Activated gamma-delta T cell treated with Interleukin-2 at 50 U/mL for 16 hours (primary cell): ENCODE measurements at regions not wholly inside any gene's neighbourhood (a gene's known extent, or its start where the extent isn't known, plus 50 kb on each side); places are given as distances from the start of the nearest gene placed in this dataset.
"Not testable (repeated sequence)": the region's sequence is repeated elsewhere in the genome, so short reads cannot be mapped to it uniquely, and the experiment has no call there.

Experiments used
- DNase-seq: peaks from one replicate; pipeline ENCODE4 v3.0.0-alpha.2; 2020

DNA sequence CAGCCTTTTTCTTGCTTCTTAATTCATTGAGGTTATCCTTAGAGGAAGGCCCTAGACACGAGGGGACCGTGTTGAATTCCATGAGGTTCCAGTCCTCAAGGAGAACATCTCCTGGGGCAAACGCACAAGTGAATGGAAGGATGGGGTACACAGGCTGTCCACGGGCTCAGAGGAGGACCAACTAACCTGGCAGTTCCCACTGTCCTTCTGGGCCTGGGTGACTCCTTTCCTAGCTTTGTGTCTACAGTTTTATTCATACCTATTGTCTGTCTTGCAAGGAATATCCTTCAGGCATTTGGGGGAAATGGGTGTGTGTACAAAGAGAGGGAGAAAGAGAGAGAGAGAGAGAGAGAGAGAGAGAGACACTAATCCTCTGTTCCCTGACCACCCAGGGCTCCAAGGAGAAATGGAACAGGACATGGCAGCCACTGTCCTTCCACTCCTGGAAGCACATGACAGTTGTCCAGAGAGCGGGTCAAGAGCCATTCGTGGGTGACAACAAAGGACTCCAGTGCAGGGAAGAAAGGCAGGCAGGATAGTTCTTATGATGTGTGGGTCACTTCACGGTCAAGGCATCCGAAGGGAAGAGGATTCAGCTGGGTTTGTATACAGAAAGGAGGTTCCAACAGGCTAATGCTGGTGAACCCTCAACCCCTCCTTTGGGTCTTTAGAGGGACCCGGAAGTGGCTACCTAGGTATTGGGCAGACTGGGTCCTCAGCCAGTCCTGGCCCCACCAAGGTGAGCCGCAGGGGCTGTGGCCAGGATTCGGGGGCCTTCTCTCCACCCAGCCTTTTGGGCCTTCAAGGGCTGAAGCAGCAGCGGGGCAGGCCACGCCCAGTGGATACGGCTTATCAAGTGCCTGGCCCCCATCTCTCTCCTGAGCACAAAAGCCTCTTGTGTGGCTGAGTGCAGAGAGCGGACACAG, 150.6 kb downstream of the MYCN start:
- DNase-seq = no peak

DNA sequence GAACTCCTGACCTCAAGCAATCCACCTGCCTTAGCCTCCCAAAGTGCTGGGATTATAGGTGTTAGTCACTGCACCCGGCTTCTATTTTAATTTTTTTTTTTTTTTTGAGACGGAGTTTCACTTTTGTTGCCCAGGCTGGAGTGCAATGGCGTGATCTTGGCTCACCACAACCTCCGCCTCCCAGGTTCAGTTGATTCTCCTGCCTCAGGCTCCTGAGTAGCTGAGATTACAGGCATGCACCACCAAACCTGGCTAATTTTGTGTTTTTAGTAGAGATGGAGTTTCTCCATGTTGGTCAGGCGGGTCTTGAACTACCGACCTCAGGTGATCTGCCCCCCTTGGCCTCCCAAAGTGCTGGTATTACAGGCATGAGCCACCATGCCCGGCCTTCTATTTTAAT, 149.1 kb downstream of the MYCN start:
- not testable (repeated sequence) for DNase-seq

DNA sequence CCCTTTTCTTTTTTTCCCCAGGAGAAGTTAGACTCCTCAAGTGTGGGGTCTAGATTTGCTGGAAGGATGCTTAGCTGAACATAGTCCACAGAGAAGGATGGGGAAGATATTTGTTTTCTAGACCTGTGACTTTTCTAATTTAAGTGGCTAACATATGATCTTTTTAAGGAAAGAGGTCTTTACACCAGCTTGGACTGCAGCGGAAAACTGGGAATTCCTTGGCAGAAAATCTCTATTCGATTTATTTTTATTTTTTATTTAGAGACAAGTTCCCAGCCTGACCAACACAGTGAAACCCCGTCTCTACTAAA, 148.4 kb downstream of the MYCN start:
- no peak for DNase-seq

DNA sequence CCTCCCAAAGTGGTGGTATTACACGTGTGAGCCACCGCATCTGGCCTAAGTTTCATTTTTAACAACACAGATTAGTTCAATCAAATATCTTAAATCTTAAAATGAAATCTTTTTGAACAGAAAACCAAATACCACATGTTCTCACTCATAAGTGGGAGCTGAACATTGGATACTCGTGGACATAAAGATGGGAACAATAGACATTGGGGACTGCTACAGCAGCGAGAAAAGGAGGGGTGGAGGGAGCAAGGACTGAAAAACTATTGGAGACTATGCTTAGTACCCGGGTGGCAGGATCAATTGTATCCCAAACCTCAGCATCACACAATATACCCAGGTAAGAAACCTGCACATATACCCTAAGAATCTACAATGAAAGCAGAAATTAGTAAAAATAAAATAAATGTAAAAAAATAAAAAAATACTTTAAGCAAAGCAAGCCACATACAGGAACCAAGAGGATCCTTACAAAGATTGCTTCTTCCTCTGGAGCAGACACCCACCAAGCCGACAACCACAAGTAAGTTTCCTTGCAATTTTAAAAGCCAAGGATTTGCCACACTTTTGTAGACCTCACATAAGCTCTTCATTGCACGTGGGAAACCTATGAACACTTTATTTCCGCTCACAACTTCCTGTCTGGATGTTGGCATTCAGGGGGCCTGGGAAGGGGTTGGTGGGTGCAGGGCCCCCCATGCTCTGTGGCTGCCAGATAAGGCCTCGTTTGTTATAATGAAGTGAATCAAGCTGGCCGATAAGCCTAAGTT, 147.9 kb downstream of the MYCN start:
- no peak for DNase-seq

DNA sequence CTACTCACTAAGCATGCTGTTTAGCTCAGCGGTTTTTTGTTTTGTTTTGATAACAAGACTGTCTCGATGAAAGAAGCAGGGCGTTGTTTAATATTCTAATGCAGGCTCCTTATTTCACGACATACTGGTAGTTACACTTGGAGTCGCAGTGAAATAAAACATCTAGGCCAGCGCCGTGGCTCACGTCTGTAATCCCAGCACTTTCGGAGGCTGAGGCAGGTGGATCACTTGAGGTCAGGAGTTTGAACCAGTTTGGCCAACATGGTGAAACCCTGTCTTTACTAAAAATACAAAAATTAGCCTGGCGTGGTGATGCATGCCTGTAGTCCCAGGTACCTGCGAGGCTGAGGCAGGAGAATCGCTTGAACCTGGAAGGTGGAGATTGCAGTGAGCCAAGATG, 145.8 kb downstream of the MYCN start:
- DNase-seq = not testable (repeated sequence)

DNA sequence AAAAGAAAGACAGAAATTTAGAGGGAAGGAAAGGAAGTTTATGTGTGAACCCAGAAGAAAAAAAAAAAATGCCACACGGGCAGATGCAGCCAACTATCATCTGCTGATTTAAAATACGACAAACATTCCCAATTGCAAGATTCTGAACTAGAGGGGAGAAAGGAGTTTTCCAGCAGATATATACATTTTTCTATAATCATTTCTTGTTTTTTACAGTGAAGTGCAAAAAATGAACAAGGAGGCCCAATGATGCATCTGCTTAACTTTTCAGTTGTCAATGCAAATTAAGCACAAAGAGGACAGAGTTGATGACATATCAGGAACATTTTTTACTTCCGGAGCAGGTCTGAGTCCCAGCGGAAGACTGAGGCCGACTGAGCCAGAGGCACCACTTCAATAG, 144.7 kb downstream of the MYCN start:
- no peak for DNase-seq

DNA sequence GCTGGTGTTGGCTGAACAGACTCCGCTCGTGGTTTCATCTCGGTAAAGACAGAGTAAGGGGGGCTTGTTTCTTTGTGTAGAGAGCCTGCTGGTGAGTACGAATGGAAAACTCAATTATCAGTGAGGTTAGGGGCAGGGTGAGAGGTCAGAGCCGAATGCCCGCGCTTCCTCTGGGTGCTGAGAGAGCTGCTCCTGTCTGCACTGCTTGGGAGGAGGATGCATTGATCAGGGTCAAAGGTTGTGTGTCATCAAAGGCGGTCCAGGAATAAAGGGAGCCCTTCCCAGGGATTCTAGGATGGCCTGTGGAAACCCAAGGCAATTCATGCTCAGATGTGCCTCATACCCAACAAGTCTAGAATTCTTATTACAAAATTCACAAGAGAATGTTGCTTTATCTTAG, 143.9 kb downstream of the MYCN start:
- DNase-seq = no peak

DNA sequence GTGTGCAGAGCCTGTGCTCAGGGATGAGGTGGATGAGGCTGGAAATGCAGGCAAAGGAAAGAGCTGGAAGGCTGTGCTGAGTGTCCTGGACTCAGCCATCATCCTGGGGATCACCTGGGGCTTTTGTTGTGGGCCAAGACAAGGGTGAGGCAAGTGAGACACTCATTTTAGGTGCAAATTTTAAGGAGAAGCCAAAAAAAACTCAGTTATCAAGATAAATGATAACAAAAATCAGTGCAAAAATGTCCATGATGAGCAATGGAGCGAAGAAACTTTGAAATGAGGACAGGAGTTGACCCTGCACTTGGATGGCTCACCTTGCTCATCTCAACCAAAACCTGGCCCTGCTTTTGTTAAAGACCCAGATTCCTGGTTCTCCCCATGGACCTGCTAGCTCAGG, 141.9 kb downstream of the MYCN start:
- DNase-seq = no peak

DNA sequence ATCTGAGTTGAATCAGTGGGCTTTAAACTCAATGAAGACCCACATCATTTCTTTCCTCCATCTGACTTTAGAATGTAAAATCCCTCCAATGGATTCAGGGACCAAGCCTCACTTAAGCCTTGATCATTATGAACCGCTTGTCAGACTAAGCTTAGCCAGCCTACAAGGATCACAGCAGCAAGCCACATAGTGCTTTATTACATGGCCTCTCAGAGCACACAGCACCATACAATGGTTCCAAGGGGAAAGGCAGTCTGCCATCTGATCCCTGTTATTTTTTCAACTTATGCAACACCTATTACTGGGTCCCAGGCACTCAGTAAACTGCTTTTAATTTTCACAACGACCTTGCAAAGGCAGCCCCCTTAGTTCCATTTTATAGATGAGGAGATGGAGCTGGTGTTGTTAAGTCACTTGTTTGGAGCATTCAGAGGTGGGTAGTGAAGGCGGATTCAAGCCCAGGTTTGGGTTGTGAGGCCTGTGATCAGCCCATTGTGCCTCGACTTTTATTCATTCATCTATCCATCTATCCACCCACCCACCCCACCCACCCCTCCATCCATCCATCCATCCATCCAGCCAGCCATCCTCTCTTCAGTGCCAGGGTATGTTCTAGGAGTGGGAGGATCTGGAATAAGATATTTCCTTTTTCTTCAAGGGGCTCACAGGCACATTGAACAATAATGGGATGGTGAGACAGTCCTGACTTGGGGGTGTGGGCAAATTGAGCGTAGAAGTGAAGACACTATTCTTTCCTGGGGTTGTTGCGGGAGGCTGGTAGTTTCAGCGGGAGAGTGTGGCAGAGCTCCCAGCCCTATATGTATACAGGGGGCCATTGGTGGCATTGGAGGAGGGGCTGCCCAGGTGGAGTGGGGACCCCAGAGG, 141.2 kb downstream of the MYCN start:
- no peak for DNase-seq

DNA sequence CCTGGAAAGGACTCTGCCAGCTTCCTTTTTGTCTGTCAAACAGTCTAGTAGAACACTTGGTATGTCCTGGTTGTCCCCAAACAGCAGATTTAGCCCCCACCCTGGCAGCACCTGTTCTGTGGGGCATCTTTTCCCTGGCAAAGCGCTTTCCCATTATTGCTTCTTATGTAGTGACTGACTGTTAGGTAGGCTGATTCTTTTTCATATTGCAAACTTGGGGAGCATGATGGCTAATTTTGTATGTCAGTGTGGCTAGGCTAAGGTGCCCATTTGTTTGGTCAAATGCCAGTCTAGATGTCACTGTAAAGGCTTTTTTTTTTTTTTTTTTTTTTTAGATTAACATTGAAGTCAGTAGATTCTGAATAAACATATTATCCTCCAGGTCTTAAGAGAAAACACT, 140.2 kb downstream of the MYCN start:
- DNase-seq = no peak

DNA sequence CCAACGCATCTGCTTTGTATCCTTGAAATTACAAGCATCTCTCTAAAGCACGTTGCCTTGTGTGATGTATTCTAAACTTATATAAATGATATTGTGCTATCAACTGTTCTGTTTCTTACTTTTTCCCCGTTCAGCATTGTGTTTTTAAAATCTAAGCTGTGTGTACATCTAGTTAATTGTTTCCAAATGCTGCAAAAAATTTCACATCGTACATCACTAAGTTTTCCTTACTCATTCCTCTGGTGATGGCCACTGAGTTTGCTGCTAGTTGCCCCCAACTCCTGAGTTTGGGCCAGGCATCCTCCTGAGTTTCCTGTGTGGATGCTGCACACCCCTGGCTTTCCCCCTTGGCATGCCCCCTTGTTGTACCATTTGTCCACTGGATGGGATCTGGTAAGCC, 139.7 kb downstream of the MYCN start:
- no peak for DNase-seq

DNA sequence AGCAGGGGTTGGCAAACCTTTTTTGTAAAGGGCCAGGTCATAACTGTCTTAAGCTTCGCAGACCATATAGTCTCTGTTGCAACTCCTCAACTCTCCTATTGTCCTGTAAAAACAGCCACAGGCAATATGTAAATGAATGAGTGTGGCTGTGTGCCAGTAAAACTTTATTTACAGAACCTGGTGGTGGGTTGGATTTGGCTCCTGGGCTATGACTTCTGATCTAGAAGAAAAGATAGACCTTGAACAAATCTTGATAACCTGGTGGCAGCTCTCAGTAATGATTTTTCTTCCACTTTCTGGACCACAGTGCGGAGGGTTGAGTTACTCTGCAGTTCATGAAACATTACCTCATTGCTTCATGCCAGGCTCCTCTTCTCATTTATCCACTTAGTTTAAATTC, 139.3 kb downstream of the MYCN start:
- DNase-seq = no peak

DNA sequence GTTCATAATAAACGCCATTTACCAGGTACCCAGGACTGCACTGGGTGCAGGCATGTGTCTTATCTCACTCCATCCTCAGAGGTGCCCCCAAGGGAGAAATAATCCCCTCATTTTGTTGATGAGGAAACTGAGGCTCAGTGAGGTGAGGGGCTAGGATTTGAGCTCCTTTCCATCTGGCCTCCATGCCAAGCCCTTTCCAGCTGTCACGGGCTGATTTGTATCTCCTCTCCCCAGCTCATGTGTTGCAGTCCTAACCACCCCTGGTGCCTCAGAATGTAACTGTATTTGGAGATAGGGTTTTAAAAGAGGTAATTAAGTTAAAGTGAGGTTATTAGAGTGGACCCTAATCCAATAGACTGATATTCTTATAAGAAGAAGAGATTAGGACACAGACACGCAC, 137.3 kb downstream of the MYCN start:
- no peak for DNase-seq

DNA sequence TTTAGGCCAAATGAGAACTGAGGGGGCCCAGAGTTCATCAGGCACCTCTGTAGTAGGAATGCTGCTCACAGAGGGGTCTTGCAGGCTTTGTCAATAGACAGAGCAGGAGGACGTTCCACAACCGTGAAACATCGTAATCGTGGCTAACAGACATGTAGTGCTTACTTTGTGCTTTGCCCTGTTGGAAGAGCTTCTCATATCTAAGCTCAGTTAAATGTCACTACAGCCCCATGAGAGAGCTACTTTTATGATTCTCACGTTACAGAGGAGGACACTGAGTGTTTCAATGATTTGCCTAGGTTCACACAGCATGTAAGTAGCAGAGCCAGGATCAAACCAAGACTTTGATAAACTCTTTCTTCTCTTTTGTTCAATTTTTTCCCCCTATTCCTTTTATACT, 136.6 kb downstream of the MYCN start:
- DNase-seq = no peak

DNA sequence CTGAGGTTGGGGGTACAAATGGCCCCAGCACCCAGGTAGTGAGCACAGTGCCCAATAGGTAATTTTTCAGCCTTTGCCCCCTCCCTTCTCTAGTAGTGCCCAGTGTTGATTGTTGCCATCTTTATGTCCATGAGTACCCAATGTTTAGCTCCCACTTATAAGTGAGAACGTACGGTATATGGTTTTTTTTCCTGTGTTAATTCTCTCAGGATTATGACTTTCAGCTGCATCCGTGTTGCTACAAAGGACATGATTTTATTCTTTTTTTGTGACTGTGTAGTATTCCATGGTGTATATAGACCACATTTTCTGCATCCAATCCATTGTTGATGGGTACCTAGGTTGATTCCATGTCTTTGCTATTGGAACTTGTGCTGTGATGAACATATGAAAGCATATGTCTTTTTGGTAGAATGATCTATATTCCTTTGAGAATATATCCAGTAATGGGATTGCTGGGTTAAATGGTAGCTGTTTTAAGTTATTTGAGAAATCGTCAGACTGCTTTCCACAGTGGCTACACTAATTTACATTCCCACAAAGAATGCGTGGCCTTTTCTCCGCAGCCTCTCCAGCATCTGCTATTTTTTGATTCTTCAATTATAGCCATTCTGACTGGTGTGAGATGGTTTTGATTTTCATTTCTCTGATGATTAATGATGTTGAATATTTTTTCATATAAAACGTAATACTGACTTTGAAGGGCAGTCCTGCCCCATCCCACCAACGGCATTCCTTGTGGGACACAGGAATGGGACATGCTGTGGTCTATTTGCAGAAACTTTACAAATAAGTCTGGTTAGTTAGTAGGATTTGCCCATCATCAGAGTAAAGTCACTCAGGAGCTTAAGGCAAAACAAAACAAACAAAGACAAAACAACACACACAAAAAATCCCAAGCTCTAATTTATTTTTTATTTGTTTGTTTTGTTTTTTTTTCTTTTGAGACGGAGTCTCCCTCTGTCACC, 135.0 kb downstream of the MYCN start:
- DNase-seq = no peak

DNA sequence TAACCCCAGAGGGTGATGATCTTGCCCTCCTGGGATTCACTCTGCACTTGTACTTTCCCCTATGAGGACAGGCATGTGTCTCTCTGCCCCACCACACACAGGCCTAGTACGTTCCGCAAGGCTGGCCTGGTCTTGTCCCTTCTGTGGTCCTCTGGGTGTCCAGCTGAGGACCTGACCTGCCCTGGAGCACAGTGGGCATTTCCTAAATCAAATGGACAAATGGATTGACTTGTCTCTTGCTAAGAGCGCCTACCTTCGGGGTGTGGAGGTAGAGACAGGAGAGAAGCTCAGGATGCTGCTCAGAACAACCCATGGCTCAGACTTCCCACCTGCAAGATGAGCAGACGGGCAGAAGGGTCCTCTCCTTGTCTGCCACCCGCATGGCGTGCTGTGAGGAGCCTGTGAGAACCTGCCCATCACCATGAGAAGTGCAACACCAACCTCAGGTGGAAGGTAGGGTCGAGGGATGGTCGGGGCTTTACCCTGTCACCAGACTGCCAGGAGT, 133.6 kb downstream of the MYCN start:
- no peak for DNase-seq

DNA sequence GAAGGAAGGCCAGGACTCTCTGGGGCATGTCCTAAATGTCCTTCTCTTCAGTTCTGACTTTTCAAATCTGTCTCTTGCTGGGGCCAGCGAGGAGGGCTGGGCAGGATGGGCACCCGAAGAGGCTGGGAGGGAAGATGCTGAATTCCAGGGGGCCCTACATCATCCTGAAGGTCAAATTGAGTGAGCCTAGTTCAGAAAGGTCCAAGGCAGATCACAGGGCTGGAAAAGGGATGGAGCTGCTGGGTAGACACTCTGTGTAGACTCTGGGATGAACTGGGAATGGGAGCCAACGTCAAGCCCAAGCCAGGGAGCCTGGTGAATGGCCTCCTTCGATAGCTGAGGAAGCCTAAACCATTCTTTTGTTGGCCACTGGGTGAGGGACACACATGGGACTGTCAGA, 133.1 kb downstream of the MYCN start:
- DNase-seq = no peak

DNA sequence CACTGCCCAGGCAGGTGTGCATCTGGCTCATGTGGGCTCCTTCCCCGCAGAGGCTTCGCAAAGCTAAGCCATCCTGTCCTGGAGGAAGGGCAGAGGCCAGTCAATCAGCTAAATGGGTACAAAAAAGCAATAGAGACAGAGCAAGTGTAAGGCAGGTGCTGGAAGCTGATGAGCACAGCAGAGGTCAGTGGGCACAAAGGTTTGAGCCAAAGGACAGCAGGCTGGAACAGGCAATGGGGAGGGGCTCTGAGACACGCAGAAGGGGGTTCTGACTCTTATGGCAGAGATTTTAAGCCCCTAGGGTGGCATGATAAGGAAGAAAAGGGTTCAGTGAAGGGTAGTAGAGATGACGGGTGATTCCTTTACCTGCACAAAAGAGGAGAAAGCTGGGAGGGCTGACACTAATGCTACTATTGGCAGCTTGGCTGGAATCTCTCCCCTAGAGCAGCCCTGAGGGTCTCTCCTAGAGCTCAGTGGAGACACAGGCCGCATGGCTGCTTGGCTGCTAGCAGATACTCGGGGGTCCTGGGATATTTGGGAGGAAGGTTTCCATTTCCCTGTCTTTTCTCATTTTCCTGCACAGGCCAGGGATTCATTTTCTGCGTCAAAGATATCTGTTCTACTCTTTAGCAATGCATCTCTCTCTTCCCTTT, 132.4 kb downstream of the MYCN start:
- no peak for DNase-seq

DNA sequence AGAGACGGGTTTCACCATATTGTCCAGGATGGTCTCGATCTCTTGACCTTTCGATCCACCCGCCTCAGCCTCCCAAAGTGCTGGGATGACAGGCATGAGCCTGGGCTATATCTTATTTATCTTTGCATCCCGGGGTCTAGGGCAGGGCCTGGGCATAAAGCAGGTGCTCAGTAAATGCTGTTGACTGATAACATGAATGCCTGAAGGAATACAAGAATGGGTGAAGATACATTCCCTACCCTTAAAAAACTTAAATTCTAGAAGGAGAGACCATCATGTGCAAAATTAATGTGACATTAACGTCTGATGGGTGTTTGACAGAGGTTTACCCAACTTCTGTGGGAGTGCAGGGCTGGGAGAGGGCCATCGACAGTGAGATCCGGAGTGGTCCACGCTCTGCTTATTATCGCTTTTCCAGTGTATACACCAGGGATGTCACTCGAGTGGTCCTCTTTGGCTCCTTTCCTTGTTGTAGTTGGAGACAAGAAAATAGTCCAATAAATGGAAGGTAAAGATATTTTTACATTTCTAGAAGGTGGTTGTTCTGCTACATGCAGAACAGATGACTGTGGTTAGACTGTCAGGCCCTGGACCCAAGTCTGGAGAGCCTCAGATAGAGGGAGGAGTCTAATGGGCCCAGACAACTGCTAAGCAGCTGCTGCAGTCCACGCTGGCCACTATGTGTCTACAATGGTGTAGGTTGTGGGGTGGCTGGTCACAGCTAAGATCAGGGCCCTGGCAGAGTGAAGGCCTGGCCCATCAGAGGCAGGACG, 131.7 kb downstream of the MYCN start:
- DNase-seq = no peak

DNA sequence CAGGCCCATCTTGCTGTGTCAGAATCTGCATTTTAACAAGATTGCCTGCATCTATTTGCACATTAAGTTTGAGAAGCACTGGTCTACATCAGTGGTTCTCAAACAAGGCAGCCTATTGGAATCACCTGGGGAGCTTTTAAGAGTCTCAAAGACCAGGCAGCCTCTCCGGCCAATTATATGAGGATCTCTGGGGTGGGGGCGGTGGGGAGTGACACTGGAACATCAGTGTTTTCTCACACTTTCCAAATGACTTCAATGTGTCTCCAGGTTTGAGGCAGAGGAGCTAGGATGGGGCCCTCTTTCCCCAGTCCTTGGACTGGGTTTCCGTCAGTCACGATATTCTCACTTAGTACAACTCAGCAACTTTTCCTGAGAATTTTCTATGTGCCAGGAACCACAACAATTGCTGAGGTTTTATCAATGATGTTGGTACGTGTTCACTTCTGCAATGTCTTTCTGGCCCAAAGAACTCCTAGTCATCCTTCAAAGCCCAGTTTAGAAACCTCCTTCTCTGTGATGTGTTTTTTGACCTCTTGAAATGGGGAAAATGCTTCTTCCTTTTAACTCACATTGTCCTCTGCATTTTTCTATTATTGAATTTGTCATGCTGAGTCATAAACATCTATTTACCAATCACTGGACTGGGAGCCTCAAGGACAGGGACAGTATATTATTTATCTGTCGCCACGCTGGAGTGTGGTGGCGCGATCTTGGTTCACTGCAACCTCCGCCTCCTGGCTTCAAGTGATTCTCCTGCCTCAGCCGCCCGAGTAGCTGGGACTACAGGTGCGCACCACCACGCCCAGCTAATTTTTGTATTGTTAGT, 130.9 kb downstream of the MYCN start:
- no peak for DNase-seq
